ENCODE measurements at regions not wholly inside any gene's neighbourhood (a gene's known extent, or its start where the extent isn't known, plus 50 kb on each side); places are given as distances from the start of the nearest gene placed in this dataset.
"Not testable (repeated sequence)": the region's sequence is repeated elsewhere in the genome, so short reads cannot be mapped to it uniquely, and the experiment has no call there.

DNA sequence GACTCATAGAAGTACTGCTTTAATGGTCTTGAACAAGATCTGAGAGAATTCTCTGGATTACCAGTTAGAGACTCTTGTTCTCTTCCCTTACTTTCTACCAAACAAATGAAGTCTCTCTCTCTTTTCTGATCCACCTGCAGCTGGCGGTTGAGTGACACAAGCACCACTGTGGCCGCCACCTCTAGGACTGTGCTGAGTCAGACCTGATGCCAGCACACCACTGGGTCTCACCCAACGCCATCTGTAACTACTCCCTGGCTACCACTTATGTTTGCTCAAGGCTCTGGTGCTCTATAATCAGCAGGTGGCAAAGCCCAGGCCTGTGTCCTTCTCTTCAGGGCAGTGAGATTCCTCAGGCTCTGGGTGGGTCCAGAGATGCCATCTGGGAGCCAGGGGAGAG is 1173.5 kb downstream of the RPA4 start:
- no peak for DNase-seq (ENCODE audit: low spot score)

DNA sequence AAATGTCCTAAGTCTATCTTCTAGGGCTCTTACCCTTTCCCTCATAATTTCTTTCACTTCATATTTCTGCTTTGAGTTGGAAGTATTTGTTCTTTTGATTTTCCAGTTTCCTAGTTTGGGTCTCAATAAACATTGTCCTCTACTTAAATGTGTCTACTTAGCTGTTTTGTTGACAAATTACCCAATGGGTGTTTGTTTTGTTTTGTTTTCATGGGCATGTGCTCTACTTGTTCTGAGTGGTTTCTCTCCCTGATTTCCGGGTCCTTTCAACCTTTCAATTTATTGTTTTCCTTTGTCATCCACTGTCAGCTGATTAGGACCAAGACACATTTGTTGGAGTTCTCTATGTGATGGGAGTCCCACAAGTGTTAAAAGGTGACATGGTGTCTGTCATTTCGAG is 1181.4 kb downstream of the RPA4 start:
- no peak for DNase-seq (ENCODE audit: low spot score)

DNA sequence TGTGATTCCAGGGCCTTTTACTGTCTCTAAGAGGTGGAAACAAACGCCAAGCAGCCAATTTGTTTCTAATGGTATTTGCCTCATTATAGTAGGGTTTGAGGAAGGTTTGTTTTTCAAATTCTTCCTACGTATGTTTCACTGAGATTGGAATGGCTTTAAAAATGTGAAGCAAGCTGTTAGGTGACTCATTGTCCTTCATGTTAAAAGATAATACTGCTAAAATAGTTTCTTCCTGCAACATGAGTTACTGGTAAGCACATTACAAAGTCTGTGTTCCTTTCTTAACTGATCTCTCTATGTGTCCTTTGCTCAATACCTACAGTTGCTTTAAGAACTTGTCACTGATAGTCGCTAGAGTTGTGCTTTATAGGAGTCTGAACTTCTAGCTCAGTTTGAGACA is 1183.9 kb downstream of the RPA4 start:
- no peak for DNase-seq (ENCODE audit: low spot score)

DNA sequence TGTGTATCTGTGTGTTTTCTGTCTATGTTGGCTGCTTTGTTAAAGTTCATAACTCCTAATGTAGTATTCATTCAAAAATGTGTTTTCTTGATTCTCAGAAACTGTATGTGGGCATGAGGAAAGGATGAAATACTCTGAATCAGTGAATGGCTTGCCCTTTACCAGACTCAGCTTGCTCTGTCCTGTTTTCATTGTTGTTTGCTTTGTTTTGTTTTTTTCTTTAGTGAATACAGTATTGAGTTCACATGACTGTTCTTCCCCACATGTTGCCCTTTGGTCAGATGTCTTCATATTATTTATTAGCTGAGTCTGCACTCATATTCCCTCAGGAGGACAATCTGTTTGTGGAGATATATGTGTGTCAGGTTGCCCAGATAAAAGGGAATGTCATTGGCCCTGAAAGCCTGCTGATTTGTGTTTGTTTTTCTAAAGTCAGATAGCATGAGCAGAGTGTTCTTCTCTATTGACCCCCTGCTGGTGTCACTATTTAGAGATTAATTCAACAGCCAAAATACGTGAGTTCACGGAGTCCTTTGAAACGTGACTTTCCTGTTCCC is 1184.4 kb downstream of the RPA4 start:
- DNase-seq (ENCODE audit: low spot score): no peak

DNA sequence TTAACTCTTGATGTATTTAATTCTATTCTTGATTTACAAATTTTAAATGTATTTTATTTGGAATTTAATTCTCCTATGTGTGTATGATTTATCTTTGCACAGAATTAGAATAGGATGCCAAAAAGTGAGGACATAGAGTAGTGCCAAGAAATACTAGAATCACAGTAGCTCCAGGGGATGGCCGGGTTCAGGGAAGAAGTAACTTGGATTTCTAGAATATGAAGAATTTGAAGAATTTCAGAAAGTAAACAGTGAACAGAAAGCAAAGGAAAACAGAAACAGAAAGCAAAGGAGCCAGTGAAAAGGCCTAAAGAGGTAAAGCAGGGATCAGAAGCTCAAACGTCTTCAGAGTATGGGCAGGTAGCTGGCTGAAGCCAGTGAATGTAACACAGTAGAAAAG is 1187.6 kb downstream of the RPA4 start:
- no peak for DNase-seq (ENCODE audit: low spot score)

DNA sequence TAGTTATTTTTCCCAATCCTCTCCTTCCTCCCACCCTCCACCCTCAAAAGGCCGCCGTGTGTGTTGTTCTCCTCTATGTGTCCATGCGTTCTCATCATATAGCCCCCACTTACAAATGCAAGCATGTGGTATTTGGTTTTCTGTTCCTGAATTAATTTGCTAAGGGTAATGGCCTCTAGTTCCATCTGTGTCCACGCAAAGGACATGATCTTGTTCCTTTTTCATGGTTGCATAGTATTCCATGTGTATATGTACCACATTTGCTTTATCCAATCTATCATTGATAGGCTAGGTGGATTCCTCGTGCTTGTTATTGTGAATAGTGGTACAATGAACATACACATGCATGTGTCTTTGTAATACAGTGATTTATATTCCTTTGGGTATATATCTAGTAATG is 1193.7 kb downstream of the RPA4 start:
- no peak for DNase-seq (ENCODE audit: low spot score)

DNA sequence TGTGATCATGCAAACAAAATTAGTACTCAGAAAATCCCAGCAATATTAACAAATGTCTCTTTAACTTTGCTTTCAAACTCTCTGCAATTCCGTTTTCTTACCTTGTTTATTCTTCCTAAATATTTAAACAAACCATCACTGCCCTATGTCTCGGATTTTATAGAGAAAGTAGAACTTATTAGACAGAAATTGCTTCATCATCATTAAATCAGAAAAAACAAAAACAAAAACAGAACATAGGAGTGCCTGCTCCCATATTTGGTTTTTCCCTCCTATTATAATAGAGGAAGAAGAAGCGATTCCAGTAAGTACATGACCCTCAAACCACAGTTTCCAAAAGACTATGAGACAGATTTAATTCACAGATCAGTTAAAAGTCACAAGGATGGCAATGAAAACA is 1228.0 kb downstream of the RPA4 start:
- no peak for DNase-seq (ENCODE audit: low spot score)

DNA sequence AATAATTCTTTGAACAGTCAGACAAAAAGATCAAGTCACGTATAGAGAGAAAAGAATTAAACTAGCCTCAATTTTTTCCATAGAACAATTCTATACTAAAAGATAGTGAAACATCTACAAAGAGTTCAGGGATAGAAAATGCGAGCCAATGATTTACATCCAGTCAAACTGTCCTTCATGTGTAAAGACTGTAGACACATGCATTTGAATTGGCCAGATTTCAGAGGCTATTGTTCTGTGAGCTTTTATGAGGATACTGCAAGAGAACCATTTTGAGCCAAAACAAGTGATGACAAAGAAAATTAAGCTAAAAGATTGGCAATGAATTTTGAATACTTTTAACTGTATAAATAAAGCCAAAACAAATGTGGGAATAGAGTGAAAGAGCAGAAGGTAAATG is 1230.3 kb downstream of the RPA4 start:
- DNase-seq (ENCODE audit: low spot score): no peak

DNA sequence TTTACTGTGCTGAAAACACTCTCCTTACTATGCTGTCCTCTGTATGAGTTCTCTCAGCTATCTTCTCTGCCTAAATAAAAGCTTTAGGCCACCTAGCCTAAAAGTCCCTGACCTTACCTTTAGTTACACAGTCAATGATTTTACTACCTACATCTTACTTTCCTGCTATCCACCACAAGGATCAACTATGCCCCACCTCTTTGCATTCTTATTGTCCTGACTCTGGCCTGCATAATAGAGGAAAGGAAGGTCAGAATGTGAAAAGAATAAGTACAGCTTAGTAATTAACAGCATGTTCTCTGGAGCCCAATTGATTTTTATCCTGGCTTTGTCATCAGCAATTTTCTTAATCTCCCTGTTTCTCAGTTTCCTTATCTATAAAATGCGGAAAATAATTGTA is 1257.8 kb downstream of the RPA4 start:
- no peak for DNase-seq (ENCODE audit: low spot score)

DNA sequence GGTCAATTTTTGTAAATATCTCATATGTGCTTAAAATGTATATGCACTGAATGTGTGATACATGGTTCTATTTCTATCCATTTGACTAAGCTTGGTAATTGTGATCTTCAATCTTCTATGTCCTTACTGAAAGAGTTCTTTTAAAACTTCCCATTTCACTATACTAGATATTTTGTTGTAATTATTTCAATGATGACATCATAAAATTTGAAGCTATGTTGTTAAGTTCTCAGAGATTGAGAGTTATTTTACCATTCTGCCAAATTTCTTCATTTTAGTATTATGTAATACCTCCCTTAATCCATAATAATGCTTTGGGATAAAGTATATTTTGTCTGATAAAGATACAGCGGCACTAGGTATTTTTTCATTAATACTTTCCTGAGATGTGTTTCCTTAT is 1307.3 kb downstream of the RPA4 start:
- no peak for DNase-seq (ENCODE audit: low spot score)

DNA sequence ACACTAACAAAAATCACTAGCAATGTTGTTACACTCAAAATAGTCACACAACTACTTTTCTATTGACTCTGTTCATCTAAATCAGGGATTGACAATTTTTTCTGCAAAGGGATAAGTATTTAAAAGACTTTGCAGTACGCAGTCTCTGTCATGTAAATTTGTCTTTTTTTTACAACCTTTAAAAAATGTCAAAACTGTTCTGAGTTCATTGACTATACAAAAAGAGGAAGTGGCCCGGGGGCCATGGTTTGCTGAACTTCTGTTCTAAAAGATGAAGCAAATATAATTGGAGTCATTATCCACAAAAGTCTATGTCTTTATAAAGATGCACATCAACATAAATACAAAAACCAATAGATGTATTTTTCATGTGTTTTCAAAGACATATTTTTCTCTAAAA is 1310.3 kb downstream of the RPA4 start:
- DNase-seq (ENCODE audit: low spot score): no peak

DNA sequence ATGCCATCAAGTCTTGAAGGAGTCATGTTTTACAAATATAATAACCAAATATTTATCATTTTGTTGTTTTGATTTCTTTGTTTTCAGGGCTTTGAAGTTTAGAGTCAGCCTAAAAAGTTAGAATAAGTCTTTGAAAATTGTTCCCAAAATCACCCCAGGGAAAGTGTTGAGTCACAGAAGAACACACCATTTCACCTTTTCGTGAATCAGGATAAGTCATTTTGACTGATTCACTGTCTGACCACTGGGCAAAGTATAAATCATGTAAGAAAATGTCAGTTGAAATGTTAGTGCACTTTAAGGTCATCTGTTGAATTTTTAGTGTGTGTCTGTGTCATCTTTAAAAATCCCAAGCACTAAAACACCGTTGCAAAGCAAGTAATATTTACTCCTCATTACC is 1320.1 kb downstream of the RPA4 start:
- no peak for DNase-seq (ENCODE audit: low spot score)

DNA sequence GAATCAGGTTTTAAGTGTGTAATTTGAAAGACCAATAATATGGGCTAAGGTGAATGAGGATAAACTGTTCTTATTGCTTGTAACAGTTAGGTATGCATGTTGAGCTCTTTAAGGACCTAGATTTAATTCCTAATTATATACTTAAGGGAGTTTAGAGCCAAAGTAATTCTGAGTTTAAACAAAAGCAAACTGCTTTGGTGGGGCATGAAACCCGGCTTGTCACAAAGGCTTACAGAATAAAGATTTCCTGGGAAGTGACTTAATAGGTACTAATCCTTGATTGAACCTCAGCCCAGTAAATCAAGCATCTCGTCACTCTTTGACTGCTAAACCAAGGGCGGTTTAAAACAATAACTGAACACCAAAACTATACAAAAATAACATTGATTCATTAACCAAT is 1324.2 kb downstream of the RPA4 start:
- DNase-seq (ENCODE audit: low spot score): no peak

DNA sequence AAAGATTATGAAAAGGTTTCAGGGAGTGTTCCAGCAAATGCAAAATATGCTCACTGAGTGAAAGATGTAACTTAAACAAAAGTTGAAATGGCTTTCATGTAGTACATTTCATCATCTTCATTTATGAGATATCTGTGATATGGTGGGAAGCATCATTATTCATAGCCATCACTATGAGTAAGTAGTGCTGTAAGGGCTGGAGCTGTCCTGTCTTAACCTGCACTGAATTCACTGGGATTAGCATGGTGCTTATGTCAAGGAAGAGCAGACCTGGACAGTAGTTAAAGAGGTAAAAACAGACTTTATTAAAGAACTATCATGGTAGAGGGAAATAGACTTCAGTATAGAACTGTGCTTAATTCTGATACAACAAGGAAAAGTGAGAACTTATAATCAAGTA is 1347.3 kb downstream of the RPA4 start:
- DNase-seq (ENCODE audit: low spot score): no peak

DNA sequence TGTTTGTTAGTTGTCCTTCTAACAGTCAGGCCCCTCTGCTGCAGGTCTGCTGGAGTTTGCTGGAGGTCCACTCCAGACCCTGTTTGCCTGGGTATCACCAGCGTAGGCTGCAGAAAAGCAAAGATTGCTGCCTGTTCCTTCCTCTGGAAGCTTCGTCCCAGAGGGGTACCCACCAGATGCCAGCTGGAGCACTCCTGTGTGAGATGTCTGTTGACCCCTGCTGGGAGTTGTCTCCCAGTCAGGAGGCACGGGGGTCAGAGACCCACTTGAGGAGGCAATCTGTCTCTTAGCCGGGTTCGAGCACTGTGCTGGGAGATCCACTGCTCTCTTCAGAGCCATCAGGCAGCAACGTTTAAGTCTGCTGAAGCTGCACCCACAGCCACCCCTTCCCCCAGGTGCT is 1356.4 kb downstream of the RPA4 start:
- DNase-seq (ENCODE audit: low spot score): not testable (repeated sequence)

DNA sequence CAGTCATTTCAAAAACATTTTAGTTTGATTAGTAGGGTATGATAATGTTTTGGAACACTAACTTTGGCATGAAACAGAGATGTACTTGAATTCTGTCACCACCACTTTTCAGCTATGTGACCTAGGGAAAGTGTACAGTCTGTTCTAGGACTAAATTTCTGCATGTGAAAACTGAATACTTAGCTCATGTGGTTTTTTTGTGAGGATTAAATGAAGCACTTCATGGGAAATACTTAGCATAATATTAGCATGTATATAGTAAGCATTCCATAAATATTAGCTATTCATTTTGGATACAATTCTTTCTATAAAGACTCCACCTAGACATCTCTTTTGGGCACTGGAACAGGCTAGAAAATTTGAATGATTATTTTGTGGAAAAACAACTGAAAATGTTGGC is 1379.4 kb downstream of the RPA4 start:
- no peak for DNase-seq (ENCODE audit: low spot score)

DNA sequence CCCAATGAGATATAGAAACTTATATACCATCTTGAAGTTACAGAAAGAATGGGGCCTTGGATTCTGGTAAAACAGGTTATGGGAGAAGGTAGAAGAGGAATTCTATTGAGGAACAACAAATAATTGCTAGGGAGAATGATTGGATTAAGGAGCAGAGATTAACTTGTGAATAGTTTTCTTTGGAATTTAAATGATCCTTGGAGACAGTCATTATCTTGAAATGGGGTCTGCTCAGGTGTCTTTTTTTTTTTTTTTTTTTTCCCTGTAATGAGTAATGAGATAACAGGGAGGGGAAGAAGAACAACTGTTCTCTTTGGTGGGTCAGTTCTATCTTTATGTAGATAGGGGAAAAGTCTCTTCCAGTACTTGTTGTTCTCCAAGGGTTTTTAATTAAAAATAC is 1406.0 kb downstream of the RPA4 start:
- DNase-seq (ENCODE audit: low spot score): no peak

DNA sequence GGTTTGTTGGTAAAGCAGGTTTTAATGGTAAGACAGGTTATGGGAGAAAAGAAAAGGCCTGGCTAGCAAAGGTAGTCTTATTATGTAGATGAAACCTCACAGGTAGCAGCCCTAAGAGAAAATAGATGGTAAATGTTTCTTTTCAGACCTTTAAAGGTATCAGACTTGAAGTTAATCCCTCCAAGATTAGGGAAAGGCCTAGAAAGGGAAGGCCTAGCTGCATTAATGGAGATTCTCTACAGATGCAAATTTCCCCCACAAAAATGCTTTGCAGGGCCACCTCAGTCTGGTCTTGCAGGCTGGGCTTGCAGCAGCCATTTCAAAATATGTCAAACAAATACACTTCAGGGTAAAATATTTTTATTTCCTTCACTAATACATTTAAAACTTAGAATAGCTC is 1410.6 kb downstream of the RPA4 start:
- DNase-seq (ENCODE audit: low spot score): no peak

DNA sequence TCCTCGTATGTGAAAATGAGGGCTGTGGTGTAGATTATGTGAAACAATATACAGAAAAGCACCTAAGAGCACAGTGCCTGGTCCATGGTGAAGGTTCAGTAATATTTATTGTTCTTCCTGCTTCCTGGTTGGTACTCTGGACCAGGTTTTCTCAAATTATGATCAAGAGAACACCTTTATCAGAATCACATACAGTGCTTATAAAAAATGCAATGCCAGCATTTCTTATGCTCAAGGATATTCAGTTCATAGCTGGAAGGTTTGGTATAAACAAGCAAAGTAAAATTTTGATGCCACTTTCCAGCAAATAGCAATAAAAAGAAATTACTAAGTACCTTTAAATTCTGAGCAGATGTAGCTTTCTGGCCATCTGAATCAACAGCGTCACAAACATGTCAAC is 1412.4 kb downstream of the RPA4 start:
- no peak for DNase-seq (ENCODE audit: low spot score)

DNA sequence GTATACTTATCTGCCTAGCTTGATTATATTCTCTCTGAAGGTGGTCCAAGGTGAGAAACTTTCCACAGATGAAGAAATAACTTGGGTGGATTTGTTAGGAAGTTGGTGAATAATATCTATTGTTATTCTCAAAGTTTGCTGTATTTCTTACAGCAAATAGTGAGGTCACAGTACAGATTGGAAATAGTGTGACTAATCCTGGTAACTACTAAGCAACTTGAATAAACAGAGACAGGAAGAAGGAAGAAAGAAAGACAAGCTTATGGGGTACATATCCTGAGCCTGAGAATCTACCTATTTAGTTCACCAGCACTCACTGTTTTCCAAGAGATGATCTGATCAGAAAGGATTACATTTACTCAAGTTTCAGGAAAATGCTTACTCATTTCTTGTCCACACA is 1416.1 kb downstream of the RPA4 start:
- no peak for DNase-seq (ENCODE audit: low spot score)

DNA sequence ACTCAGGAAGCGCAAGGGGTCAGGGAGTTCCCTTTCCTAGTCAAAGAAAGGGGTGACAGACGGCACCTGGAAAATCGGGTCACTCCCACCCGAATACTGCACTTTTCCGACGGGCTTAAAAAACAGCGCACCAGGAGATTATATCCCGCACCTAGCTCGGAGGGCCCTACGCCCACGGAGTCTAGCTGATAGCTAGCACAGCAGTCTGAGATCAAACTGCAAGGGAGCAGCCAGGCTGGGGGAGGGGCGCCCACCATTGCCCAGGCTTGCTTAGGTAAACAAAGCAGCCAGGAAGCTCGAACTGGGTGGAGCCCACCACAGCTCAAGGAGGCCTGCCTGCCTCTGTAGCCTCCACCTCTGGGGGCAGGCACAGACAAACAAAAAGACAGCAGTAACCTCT is 1416.8 kb downstream of the RPA4 start:
- DNase-seq (ENCODE audit: low spot score): not testable (repeated sequence)

DNA sequence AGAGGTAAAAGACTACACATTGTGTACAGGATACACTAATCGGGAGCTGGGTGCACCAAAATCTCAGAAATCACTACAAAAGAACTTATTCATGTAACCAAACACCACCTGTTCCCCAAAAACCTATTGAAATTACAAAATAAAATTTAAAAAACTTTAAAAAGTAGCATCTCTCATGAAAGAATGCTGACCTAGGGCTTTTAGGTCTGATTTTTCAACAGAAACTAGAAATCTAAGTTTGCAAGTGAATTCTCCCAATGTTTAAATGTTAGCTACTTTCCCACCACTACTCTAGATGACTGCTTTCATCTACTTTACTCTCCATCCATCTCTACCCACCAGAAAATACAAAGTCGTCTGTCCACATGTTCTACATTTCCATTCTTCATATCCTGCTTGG is 1447.7 kb downstream of the RPA4 start:
- DNase-seq (ENCODE audit: low spot score): no peak

DNA sequence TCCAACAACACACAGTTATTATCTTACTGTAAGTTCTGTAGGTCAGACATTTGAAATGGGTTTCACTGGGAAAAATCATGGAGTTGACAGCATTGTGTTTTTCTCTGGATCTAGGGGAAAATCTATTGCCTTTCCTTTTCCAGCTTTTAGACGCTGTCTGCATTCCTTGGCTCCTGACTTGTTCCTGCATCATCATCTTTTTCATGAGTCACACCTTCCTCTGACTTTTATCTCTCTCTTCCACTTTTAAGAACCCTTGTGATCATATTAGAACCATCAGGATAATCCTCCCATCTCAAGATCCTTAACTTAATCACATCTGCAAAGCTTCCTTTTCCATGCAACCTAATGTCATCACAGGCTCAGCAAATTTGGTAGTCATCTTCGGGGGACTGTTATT is 1454.8 kb downstream of the RPA4 start:
- DNase-seq (ENCODE audit: low spot score): no peak

DNA sequence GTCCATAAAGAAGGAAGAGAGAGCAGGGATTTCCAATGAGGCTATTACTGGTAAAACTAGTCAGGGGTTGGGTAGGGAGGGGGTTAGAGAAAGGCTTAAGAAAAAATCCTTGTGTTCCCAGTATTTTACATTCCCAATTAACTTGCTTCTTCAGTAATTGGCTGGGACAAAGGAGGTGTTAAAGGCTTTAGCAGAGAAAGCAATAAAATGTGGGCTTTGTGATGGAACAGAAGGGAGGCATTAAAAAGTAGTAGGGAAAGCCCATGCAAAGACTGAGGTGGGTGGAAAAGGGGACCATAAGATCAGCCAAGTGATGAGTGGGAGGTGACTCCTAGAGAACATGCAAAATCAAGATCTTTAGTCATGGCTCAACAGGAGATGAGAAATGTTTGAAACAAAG is 1467.2 kb downstream of the RPA4 start:
- DNase-seq (ENCODE audit: low spot score): no peak

DNA sequence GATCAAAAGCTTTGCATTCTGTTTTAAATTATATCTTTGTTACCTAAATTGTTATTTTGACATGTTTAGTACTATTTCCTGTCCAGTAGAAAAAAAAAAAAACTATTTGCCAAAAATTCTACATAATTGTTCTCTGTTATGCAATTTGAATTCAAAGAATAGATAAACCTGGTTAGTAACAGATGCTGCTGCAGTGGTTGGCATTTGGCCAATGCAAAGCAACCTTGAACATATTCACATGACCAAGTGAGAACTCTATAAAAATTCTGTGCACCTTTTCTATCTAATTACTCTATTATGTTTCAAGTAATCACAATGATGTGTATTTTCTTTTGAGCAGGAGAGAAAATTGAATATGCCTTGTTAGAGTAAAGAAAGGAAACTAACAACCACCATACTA is 1473.4 kb downstream of the RPA4 start:
- no peak for DNase-seq (ENCODE audit: low spot score)

Data from A172 (cell line).